ENCODE measurements at regions not wholly inside any gene's neighbourhood (a gene's known extent, or its start where the extent isn't known, plus 50 kb on each side); places are given as distances from the start of the nearest gene placed in this dataset.
A peak's percentile ranks its signal among the peaks of the same experiment; 100 is the strongest.

DNA sequence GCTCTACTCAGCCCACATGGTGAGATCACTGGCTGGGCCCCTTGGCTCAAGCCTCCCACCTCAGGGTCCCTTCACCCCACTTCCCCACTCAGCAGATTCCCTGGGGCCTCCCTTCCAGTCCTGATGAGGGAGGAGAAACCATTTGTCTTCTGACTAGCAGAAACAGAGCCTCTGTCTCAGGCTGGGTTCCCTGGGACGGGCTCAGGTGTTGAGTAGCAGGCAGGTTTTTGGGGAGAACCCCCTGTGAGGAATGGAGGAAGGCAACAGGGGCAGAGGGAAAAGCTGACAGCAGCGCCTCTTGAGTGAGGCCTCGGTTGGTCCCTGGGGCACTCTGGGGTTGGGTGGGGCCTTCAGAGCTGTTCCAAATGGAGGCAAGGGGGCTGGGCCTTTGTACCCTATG is 452.2 kb downstream of the TSHZ3 start (continued):
- TF ChIP-seq NR2C2 (CRISPR knock-in tag; IDR thresholded peaks at IDR 0.05): no peak
- no peak for TF ChIP-seq GRHL2 (CRISPR knock-in tag; IDR thresholded peaks at IDR 0.05; ENCODE audit: insufficient replicate concordance, severe bottlenecking)
- TF ChIP-seq, protein P1, sequence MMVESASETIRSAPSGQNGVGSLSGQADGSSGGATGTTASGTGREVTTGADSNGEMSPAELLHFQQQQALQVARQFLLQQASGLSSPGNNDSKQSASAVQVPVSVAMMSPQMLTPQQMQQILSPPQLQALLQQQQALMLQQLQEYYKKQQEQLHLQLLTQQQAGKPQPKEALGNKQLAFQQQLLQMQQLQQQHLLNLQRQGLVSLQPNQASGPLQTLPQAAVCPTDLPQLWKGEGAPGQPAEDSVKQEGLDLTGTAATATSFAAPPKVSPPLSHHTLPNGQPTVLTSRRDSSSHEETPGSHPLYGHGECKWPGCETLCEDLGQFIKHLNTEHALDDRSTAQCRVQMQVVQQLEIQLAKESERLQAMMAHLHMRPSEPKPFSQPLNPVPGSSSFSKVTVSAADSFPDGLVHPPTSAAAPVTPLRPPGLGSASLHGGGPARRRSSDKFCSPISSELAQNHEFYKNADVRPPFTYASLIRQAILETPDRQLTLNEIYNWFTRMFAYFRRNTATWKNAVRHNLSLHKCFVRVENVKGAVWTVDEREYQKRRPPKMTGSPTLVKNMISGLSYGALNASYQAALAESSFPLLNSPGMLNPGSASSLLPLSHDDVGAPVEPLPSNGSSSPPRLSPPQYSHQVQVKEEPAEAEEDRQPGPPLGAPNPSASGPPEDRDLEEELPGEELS (CRISPR knock-in tag; IDR thresholded peaks at IDR 0.05): no peak
- TF ChIP-seq HMGA2 (CRISPR knock-in tag; IDR thresholded peaks at IDR 0.05): no peak
- TF ChIP-seq, protein P2, sequence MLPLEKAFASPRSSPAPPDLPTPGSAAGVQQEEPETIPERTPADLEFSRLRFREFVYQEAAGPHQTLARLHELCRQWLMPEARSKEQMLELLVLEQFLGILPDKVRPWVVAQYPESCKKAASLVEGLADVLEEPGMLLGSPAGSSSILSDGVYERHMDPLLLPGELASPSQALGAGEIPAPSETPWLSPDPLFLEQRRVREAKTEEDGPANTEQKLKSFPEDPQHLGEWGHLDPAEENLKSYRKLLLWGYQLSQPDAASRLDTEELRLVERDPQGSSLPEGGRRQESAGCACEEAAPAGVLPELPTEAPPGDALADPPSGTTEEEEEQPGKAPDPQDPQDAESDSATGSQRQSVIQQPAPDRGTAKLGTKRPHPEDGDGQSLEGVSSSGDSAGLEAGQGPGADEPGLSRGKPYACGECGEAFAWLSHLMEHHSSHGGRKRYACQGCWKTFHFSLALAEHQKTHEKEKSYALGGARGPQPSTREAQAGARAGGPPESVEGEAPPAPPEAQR (CRISPR knock-in tag; IDR thresholded peaks at IDR 0.05): no peak

DNA sequence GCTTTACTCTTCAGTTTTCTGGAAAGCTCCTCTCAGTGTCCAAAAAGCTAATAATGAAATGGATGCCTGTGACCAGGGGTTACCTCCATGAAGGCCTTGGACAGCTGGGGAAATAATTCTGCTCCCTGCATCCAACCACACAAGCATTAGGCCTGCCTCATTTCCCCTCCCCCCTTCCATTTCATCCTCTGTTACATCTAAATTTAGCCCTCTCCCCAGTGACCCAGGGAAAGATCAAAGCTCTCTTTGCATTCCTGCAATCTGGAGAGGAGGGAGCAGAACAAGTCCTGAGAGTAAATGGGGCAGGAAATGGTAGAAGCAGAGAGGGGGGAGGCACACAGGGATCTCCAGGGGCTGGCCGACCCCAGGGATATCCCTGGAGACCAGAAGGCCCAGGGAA is 452.7 kb downstream of the TSHZ3 start:
- TF ChIP-seq CREM (CRISPR knock-in tag; IDR thresholded peaks at IDR 0.05): no peak
- TF ChIP-seq, protein P3, sequence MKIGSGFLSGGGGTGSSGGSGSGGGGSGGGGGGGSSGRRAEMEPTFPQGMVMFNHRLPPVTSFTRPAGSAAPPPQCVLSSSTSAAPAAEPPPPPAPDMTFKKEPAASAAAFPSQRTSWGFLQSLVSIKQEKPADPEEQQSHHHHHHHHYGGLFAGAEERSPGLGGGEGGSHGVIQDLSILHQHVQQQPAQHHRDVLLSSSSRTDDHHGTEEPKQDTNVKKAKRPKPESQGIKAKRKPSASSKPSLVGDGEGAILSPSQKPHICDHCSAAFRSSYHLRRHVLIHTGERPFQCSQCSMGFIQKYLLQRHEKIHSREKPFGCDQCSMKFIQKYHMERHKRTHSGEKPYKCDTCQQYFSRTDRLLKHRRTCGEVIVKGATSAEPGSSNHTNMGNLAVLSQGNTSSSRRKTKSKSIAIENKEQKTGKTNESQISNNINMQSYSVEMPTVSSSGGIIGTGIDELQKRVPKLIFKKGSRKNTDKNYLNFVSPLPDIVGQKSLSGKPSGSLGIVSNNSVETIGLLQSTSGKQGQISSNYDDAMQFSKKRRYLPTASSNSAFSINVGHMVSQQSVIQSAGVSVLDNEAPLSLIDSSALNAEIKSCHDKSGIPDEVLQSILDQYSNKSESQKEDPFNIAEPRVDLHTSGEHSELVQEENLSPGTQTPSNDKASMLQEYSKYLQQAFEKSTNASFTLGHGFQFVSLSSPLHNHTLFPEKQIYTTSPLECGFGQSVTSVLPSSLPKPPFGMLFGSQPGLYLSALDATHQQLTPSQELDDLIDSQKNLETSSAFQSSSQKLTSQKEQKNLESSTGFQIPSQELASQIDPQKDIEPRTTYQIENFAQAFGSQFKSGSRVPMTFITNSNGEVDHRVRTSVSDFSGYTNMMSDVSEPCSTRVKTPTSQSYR (CRISPR knock-in tag; IDR thresholded peaks at IDR 0.05): peak; percentile 59; the same call in 1 of the 2 replicates
- Mint-ChIP-seq H3K4me1 (peaks cover 54% of the 10 kb centered on the region), H3K36me3 (no peaks in the 10 kb centered on the region), H3K9me3 (no peaks in the 10 kb centered on the region), H3K27me3 (ENCODE audit: low read depth) (no peaks in the 10 kb centered on the region; the same call in 1 of the 2 replicates), H3K27ac (peak overlapping the region; percentile 87), H3K4me3 (peak overlapping the region; percentile 54)
- ChIA-PET CTCF (interaction anchor here (0.8 to 1.4 kb wide), 7 partner anchors 96 to 214 kb away, joined by 4 to 8 read pairs (median 5); no protein-coding TSS in a partner anchor), POLR2A (no interaction called here)
- peak; percentile 61 for ATAC-seq
- no peak for DNase-seq (ENCODE audit: low spot score)

DNA sequence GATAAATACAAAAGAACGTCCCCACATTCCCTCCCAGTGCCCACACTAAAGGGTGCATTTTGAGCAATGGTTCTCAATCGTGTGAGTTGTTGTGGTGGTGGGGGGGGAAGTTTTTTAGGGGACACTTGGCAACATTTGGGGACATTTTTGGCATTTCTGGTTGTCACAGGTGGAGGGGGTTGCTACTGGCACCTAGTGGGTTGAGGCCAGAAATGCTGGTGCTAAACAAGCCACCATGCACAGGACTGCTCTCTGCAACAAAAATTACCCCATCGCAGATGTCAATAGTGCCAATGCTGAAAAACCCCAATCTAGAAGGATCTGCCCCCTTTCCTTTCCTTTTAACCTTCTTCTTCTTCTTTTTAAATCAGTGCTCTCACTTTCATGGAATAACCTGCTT is 453.3 kb downstream of the TSHZ3 start:
- Mint-ChIP-seq H3K27me3 (ENCODE audit: low read depth) (no peaks in the 10 kb centered on the region; the same call in 1 of the 2 replicates), H3K4me1 (peaks cover 51% of the 10 kb centered on the region), H3K9me3 (no peaks in the 10 kb centered on the region), H3K4me3 (no peak overlapping the region), H3K36me3 (no peaks in the 10 kb centered on the region), H3K27ac (no peak overlapping the region)
- CTCF ChIA-PET: interaction anchor here (0.8 to 1.4 kb wide), 7 partner anchors 96 to 213 kb away, joined by 4 to 8 read pairs (median 5); no protein-coding TSS in a partner anchor
- peak; percentile 54 for ATAC-seq
- POLR2A ChIA-PET: no interaction called here
- DNase-seq (ENCODE audit: low spot score): no peak
- no peak for TF ChIP-seq TEAD1 (CRISPR knock-in tag; IDR thresholded peaks at IDR 0.05)
- TF ChIP-seq, protein P4, sequence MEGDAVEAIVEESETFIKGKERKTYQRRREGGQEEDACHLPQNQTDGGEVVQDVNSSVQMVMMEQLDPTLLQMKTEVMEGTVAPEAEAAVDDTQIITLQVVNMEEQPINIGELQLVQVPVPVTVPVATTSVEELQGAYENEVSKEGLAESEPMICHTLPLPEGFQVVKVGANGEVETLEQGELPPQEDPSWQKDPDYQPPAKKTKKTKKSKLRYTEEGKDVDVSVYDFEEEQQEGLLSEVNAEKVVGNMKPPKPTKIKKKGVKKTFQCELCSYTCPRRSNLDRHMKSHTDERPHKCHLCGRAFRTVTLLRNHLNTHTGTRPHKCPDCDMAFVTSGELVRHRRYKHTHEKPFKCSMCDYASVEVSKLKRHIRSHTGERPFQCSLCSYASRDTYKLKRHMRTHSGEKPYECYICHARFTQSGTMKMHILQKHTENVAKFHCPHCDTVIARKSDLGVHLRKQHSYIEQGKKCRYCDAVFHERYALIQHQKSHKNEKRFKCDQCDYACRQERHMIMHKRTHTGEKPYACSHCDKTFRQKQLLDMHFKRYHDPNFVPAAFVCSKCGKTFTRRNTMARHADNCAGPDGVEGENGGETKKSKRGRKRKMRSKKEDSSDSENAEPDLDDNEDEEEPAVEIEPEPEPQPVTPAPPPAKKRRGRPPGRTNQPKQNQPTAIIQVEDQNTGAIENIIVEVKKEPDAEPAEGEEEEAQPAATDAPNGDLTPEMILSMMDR (IDR thresholded peaks at IDR 0.05): no peak
- TF ChIP-seq, protein P5, sequence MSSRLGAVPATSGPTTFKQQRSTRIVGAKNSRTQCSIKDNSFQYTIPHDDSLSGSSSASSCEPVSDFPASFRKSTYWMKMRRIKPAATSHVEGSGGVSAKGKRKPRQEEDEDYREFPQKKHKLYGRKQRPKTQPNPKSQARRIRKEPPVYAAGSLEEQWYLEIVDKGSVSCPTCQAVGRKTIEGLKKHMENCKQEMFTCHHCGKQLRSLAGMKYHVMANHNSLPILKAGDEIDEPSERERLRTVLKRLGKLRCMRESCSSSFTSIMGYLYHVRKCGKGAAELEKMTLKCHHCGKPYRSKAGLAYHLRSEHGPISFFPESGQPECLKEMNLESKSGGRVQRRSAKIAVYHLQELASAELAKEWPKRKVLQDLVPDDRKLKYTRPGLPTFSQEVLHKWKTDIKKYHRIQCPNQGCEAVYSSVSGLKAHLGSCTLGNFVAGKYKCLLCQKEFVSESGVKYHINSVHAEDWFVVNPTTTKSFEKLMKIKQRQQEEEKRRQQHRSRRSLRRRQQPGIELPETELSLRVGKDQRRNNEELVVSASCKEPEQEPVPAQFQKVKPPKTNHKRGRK (CRISPR knock-in tag; IDR thresholded peaks at IDR 0.05; ENCODE audit: borderline replicate concordance): no peak
- TF ChIP-seq, protein P6, sequence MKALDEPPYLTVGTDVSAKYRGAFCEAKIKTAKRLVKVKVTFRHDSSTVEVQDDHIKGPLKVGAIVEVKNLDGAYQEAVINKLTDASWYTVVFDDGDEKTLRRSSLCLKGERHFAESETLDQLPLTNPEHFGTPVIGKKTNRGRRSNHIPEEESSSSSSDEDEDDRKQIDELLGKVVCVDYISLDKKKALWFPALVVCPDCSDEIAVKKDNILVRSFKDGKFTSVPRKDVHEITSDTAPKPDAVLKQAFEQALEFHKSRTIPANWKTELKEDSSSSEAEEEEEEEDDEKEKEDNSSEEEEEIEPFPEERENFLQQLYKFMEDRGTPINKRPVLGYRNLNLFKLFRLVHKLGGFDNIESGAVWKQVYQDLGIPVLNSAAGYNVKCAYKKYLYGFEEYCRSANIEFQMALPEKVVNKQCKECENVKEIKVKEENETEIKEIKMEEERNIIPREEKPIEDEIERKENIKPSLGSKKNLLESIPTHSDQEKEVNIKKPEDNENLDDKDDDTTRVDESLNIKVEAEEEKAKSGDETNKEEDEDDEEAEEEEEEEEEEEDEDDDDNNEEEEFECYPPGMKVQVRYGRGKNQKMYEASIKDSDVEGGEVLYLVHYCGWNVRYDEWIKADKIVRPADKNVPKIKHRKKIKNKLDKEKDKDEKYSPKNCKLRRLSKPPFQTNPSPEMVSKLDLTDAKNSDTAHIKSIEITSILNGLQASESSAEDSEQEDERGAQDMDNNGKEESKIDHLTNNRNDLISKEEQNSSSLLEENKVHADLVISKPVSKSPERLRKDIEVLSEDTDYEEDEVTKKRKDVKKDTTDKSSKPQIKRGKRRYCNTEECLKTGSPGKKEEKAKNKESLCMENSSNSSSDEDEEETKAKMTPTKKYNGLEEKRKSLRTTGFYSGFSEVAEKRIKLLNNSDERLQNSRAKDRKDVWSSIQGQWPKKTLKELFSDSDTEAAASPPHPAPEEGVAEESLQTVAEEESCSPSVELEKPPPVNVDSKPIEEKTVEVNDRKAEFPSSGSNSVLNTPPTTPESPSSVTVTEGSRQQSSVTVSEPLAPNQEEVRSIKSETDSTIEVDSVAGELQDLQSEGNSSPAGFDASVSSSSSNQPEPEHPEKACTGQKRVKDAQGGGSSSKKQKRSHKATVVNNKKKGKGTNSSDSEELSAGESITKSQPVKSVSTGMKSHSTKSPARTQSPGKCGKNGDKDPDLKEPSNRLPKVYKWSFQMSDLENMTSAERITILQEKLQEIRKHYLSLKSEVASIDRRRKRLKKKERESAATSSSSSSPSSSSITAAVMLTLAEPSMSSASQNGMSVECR (CRISPR knock-in tag; IDR thresholded peaks at IDR 0.05; ENCODE audit: borderline replicate concordance): no peak
- TF ChIP-seq, protein P1 (CRISPR knock-in tag; IDR thresholded peaks at IDR 0.05): no peak
- no peak for TF ChIP-seq GABPB1 (CRISPR knock-in tag; IDR thresholded peaks at IDR 0.05)
- TF ChIP-seq, protein P7, sequence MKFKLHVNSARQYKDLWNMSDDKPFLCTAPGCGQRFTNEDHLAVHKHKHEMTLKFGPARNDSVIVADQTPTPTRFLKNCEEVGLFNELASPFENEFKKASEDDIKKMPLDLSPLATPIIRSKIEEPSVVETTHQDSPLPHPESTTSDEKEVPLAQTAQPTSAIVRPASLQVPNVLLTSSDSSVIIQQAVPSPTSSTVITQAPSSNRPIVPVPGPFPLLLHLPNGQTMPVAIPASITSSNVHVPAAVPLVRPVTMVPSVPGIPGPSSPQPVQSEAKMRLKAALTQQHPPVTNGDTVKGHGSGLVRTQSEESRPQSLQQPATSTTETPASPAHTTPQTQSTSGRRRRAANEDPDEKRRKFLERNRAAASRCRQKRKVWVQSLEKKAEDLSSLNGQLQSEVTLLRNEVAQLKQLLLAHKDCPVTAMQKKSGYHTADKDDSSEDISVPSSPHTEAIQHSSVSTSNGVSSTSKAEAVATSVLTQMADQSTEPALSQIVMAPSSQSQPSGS (CRISPR knock-in tag; IDR thresholded peaks at IDR 0.05; ENCODE audit: borderline replicate concordance, low read depth): no peak
